H1 (cell line): ENCODE measurements at regions not wholly inside any gene's neighbourhood (a gene's known extent, or its start where the extent isn't known, plus 50 kb on each side); places are given as distances from the start of the nearest gene placed in this dataset.

Experiments used
- CTCF ChIA-PET: fragments of 300-600 bp; sonication (Branson Sonifier 250); formaldehyde crosslinking; loops from one replicate; lab custom pipeline; 2021; ENCODE audit not compliant: partially characterized antibody; lab: Charles Lee
- POLR2A ChIA-PET: fragments of 300-600 bp; sonication (Branson Sonifier 250); formaldehyde crosslinking; loops from one replicate; lab custom pipeline; 2021; ENCODE audit warnings: inconsistent platforms; ENCODE audit not compliant: partially characterized antibody; lab: Charles Lee
- DNase-seq, 2 experiments: peaks; one replicate each; pipeline versions ENCODE4 v3.0.0 to v3.0.0-alpha.2; 2010 to 2022; ENCODE audit warnings: low spot score in 2 of 2, low read depth in 1 of 2, mixed read lengths in 1 of 2
- FAIRE-seq: peaks from 2 replicates; lab custom pipeline; 2011; peaks lifted over from hg19 to GRCh38; lab: Jason Lieb, UNC
- H2AFZ ChIP-seq: 2 replicates; pipeline ENCODE4 v1.8.1; 2012; ENCODE audit warnings: low read length, inconsistent platforms
- H2AK5ac ChIP-seq: 2 replicates; pipeline ENCODE4 v1.6.1; 2013; ENCODE audit warnings: low read depth, low read length
- H2BK120ac ChIP-seq: replicated peaks from 2 replicates; pipeline ENCODE3; 2013; ENCODE audit warnings: low read depth, low read length, inconsistent platforms
- H2BK12ac ChIP-seq: 2 replicates; pipeline ENCODE4 v1.6.1; 2013; ENCODE audit warnings: low read depth, low read length
- H2BK15ac ChIP-seq: 2 replicates; pipeline ENCODE4 v1.6.1; 2013; ENCODE audit warnings: low read length
- H2BK20ac ChIP-seq: 2 replicates; pipeline ENCODE4 v1.6.1; 2013; ENCODE audit warnings: low read length
- H2BK5ac ChIP-seq: 2 replicates; pipeline ENCODE4 v1.6.1; 2013; ENCODE audit warnings: low read depth, low read length
- H3K14ac ChIP-seq: 2 replicates; pipeline ENCODE4 v1.6.1; 2013; ENCODE audit warnings: inconsistent platforms; ENCODE audit not compliant: insufficient read length
- H3K18ac ChIP-seq: 2 replicates; pipeline ENCODE4 v1.6.1; 2013; ENCODE audit warnings: low read length; ENCODE audit errors: extremely low read depth
- H3K23ac ChIP-seq: 2 replicates; pipeline ENCODE4 v1.6.1; 2013; ENCODE audit warnings: inconsistent platforms; ENCODE audit not compliant: insufficient read length
- H3K23me2 ChIP-seq: 2 replicates; pipeline ENCODE4 v1.6.1; 2013; ENCODE audit warnings: low read depth, low read length
- H3K27ac ChIP-seq: 2 replicates; pipeline ENCODE4 v1.6.1; 2011; ENCODE audit warnings: low read depth, low read length, inconsistent platforms
- H3K27me3 ChIP-seq, 4 experiments: replicated peaks in 1 of 4; 1 replicate in 1 of 4; 2 replicates in 3 of 4; pipeline versions ENCODE4 v1.6.1 to v1.8.1; 2011 to 2013; ENCODE audit warnings: low read length in 3 of 4, mild to moderate bottlenecking in 3 of 4, inconsistent platforms in 2 of 4, mixed read lengths in 2 of 4, moderate library complexity in 1 of 4; ENCODE audit not compliant: control insufficient read depth in 3 of 4, insufficient read depth in 3 of 4; ENCODE audit errors: extremely low read depth in 1 of 4
- H3K36me3 ChIP-seq, 4 experiments: 2 replicates each; pipeline versions ENCODE4 v1.6.1 to v1.8.1; 2011 to 2013; ENCODE audit warnings: mild to moderate bottlenecking in 4 of 4, low read length in 3 of 4, moderate library complexity in 2 of 4, control low read depth in 1 of 4, inconsistent platforms in 1 of 4; ENCODE audit not compliant: insufficient read depth in 4 of 4, control insufficient read depth in 2 of 4
- H3K4ac ChIP-seq: replicated peaks from 2 replicates; pipeline ENCODE3; 2013; ENCODE audit warnings: low read length, low read depth, mixed read lengths, inconsistent platforms; ENCODE audit not compliant: insufficient read length
- H3K4me1 ChIP-seq, 4 experiments: replicated peaks in 1 of 4; 1 replicate in 1 of 4; 2 replicates in 3 of 4; pipeline versions ENCODE4 v1.6.1 to v1.8.1; 2011 to 2013; ENCODE audit warnings: low read length in 3 of 4, inconsistent platforms in 2 of 4, mixed read lengths in 1 of 4; ENCODE audit not compliant: insufficient read depth in 4 of 4, control insufficient read depth in 3 of 4
- H3K4me2 ChIP-seq, 2 experiments: 2 replicates each; pipeline versions ENCODE4 v1.6.1 to v1.8.1; 2011 to 2013; ENCODE audit warnings: low read depth in 2 of 2, low read length in 2 of 2, control low read depth in 1 of 2, inconsistent platforms in 1 of 2, mild to moderate bottlenecking in 1 of 2; ENCODE audit not compliant: insufficient read depth in 1 of 2
- H3K4me3 ChIP-seq, 4 experiments: fragments of 200-600, 300-600 bp in 1 of 4; sonication (generic), shearing (Covaris generic), sonication (Bioruptor Twin) in 1 of 4; 2 replicates each; pipeline versions ENCODE4 v1.5.1 to v1.8.1; 2011 to 2016; ENCODE audit warnings: low read length in 4 of 4, low read depth in 3 of 4, control low read depth in 2 of 4, inconsistent platforms in 2 of 4, mild to moderate bottlenecking in 2 of 4, mixed read lengths in 1 of 4, moderate library complexity in 1 of 4; ENCODE audit not compliant: insufficient read depth in 2 of 4; ENCODE audit errors: extremely low read depth in 1 of 4
- H3K56ac ChIP-seq: replicated peaks from 2 replicates; pipeline ENCODE3; 2013; ENCODE audit warnings: low read depth, mild to moderate bottlenecking, mixed read lengths, low read length, inconsistent platforms; ENCODE audit not compliant: insufficient read length
- H3K79me1 ChIP-seq: 2 replicates; pipeline ENCODE4 v1.6.1; 2013; ENCODE audit warnings: low read depth, low read length, control low read depth
- H3K79me2 ChIP-seq, 2 experiments: 2 replicates each; pipeline versions ENCODE4 v1.6.1 to v1.8.1; 2012 to 2013; ENCODE audit warnings: low read length in 2 of 2, mild to moderate bottlenecking in 2 of 2, inconsistent platforms in 1 of 2; ENCODE audit not compliant: insufficient read depth in 2 of 2, control insufficient read depth in 1 of 2
- H3K9ac ChIP-seq, 4 experiments: replicated peaks in 1 of 4; 1 replicate in 1 of 4; 2 replicates in 3 of 4; pipeline versions ENCODE4 v1.6.1 to v1.8.1; 2011 to 2013; ENCODE audit warnings: low read depth in 3 of 4, low read length in 3 of 4, control low read depth in 2 of 4, mild to moderate bottlenecking in 2 of 4, moderate library complexity in 2 of 4, inconsistent platforms in 1 of 4; ENCODE audit errors: extremely low read depth in 1 of 4
- H3K9me3 ChIP-seq, 2 experiments: 2 replicates each; pipeline versions ENCODE4 v1.6.1 to v1.8.1; 2012 to 2013; ENCODE audit warnings: mild to moderate bottlenecking in 2 of 2, moderate library complexity in 2 of 2, control low read depth in 1 of 2, inconsistent platforms in 1 of 2, low read depth in 1 of 2, low read length in 1 of 2, mixed read lengths in 1 of 2; ENCODE audit not compliant: insufficient read depth in 2 of 2
- H4K20me1 ChIP-seq, 2 experiments: replicated peaks in 1 of 2; 2 replicates each; pipeline versions ENCODE3 to v1.8.1; 2011 to 2013; ENCODE audit warnings: inconsistent platforms in 2 of 2, low read length in 2 of 2, mild to moderate bottlenecking in 1 of 2; ENCODE audit not compliant: insufficient read depth in 2 of 2, control insufficient read depth in 1 of 2
- H4K5ac ChIP-seq: 2 replicates; pipeline ENCODE4 v1.6.1; 2013; ENCODE audit warnings: low read length, low read depth, mixed read lengths, inconsistent platforms; ENCODE audit not compliant: insufficient read length
- H4K8ac ChIP-seq: 2 replicates; pipeline ENCODE4 v1.8.0; 2013; ENCODE audit warnings: mild to moderate bottlenecking, moderate library complexity, low read length, inconsistent platforms; ENCODE audit not compliant: insufficient read depth; ENCODE audit errors: extremely low read depth
- H4K91ac ChIP-seq: replicated peaks from 2 replicates; pipeline ENCODE3; 2013; ENCODE audit warnings: low read length, mixed read lengths, inconsistent platforms; ENCODE audit not compliant: insufficient read length
- ASH2L ChIP-seq: fragments of 200-600, 300-600 bp; sonication (generic); IDR thresholded peaks from one replicate; pipeline ENCODE4 v1.7.1; 2017; ENCODE audit warnings: low read length
- ATF3 ChIP-seq: IDR thresholded peaks from 2 replicates; pipeline ENCODE4 v1.6.1; 2011; ENCODE audit warnings: low read depth, mild to moderate bottlenecking, low read length; ENCODE audit not compliant: insufficient read depth
- BCL11A ChIP-seq, 2 experiments: IDR thresholded peaks; one replicate each; pipeline ENCODE4 v1.6.1; 2011; ENCODE audit warnings: low read depth in 2 of 2, low read length in 2 of 2, mild to moderate bottlenecking in 2 of 2
- CHD2 ChIP-seq: IDR thresholded peaks from 2 replicates; pipeline ENCODE4 v1.6.1; 2012; ENCODE audit warnings: low read length, improper control_type of control experiment
- EGR1 ChIP-seq: IDR thresholded peaks from 2 replicates; pipeline ENCODE4 v1.6.1; 2011; ENCODE audit warnings: low read depth, low read length, borderline replicate concordance
- EZH2 ChIP-seq: fragments of 200-600 bp; sonication (generic); IDR thresholded peaks from 2 replicates; pipeline ENCODE4 v1.7.1; 2012; ENCODE audit warnings: low read depth, mild to moderate bottlenecking, moderate library complexity, low read length, inconsistent platforms; ENCODE audit not compliant: severe bottlenecking
- GTF2F1 ChIP-seq: IDR thresholded peaks from 2 replicates; pipeline ENCODE4 v1.6.1; 2012; ENCODE audit warnings: low read depth, low read length, improper control_type of control experiment, borderline replicate concordance
- PHF8 ChIP-seq: fragments of 200-600 bp; sonication (generic); conservative IDR thresholded peaks from 2 replicates; pipeline ENCODE4 v1.7.1; 2012; ENCODE audit warnings: low read depth, mild to moderate bottlenecking, inconsistent platforms, low read length, moderate library complexity
- POLR2A ChIP-seq, 2 experiments: IDR thresholded peaks; 1 replicate in 1 of 2; 2 replicates in 1 of 2; pipeline ENCODE4 v1.6.1; 2011; ENCODE audit warnings: low read depth in 2 of 2, low read length in 2 of 2, mild to moderate bottlenecking in 2 of 2; ENCODE audit errors: control extremely low read depth in 1 of 2
- SAP30 ChIP-seq: fragments of 300-600 bp; sonication (generic); IDR thresholded peaks from 2 replicates; pipeline ENCODE4 v1.7.1; 2012; ENCODE audit warnings: low read length, moderate library complexity, mild to moderate bottlenecking, inconsistent platforms; ENCODE audit not compliant: insufficient read depth, insufficient replicate concordance
- SIRT6 ChIP-seq: IDR thresholded peaks from one replicate; pipeline ENCODE4 v1.7.1; 2012; ENCODE audit warnings: low read length, inconsistent platforms
- TAF7 ChIP-seq: optimal IDR thresholded peaks from 2 replicates; pipeline ENCODE3; 2011; ENCODE audit warnings: low read depth, mild to moderate bottlenecking, inconsistent platforms, low read length, moderate library complexity, borderline replicate concordance
- TCF12 ChIP-seq: IDR thresholded peaks from 2 replicates; pipeline ENCODE4 v1.6.1; 2011; ENCODE audit warnings: low read depth, mild to moderate bottlenecking, low read length
- WGBS, 2 experiments: shearing (Covaris generic) in 1 of 2; methylation state at CpG; one replicate each; pipeline versions ENCODE4 v1.1.6 to v1.1.7; 2013 to 2015; ENCODE audit warnings: low lambda C conversion rate in 2 of 2, mixed read lengths in 2 of 2, inconsistent platforms in 1 of 2, low coverage in 1 of 2, missing lambda C conversion rate in 1 of 2; ENCODE audit not compliant: insufficient replicate concordance in 2 of 2, insufficient coverage in 1 of 2, insufficient read length in 1 of 2; ENCODE audit errors: extremely low coverage in 1 of 2, missing lambda C conversion rate in 1 of 2; 5-methylcytosine and 5-hydroxymethylcytosine counted together

GRCh38 chr4:152106781-152107321 lies 346.0 kb upstream of the GATB start:
- CTCF ChIA-PET: no interaction called here
- no peak overlapping the region for H3K14ac ChIP-seq
- 89% methylated on average over 6 of the region's 6 CpGs; no CpG with 5 or more reads in 1 of the 2 experiments for WGBS, 2 experiments
- DNase-seq: no peak
- H3K27ac ChIP-seq: no peak overlapping the region
- no peak overlapping the region for H4K8ac ChIP-seq
- no peaks in the 10 kb centered on the region for H3K9me3 ChIP-seq
- no peak overlapping the region for H2AK5ac ChIP-seq
- no peaks in the 10 kb centered on the region for H3K79me1 ChIP-seq
- no peak overlapping the region for H4K91ac ChIP-seq
- no peak overlapping the region; the same call in 1 of the 2 replicates for H2BK12ac ChIP-seq
- H3K4me2 ChIP-seq: no peak overlapping the region
- no peaks in the 10 kb centered on the region for H3K23me2 ChIP-seq
- 0 out of 2 replicates have a peak overlapping the region, but pooled peaks have one; percentile 90 for H2BK20ac ChIP-seq
- no peak overlapping the region for H4K5ac ChIP-seq
- H3K79me2 ChIP-seq: no peaks in the 10 kb centered on the region
- H4K20me1 ChIP-seq: no peaks in the 10 kb centered on the region
- H3K4ac ChIP-seq: no peak overlapping the region
- TF ChIP-seq EZH2: no peak
- no peak for TF ChIP-seq GTF2F1
- TF ChIP-seq TAF7: no peak
- TF ChIP-seq ATF3: no peak
- no peak for TF ChIP-seq POLR2A (IDR thresholded peaks at IDR 0.05; ENCODE audit: control extremely low read depth in 1 of 2, low read depth in 2 of 2, low read length in 2 of 2)
- no peak for TF ChIP-seq BCL11A (IDR thresholded peaks at IDR 0.05; ENCODE audit: low read depth in 2 of 2, low read length in 2 of 2)
- no peak for TF ChIP-seq SAP30
- no peak for TF ChIP-seq ASH2L
- no peak for TF ChIP-seq EGR1
- TF ChIP-seq CHD2: no peak
- TF ChIP-seq PHF8: no peak
- no peak for TF ChIP-seq SIRT6
- no peak for TF ChIP-seq TCF12
- H3K4me1 ChIP-seq: peaks cover 0 to 3% (median 0%) of the 10 kb centered on the region in 4 experiments; a peak in 2 of 7 replicates
- no peaks in the 10 kb centered on the region for H3K36me3 ChIP-seq
- H2BK120ac ChIP-seq: no peak overlapping the region
- H3K18ac ChIP-seq: no peak overlapping the region
- H2BK15ac ChIP-seq: no peak overlapping the region
- no peak for FAIRE-seq
- H3K23ac ChIP-seq: no peak overlapping the region
- no peak overlapping the region for H2BK5ac ChIP-seq
- H3K27me3 ChIP-seq: no peaks in the 10 kb centered on the region
- H3K4me3 ChIP-seq: no peak overlapping the region
- no peak overlapping the region for H3K9ac ChIP-seq
- no peak overlapping the region for H2AFZ ChIP-seq
- no peak overlapping the region for H3K56ac ChIP-seq
- POLR2A ChIA-PET: no interaction called here
